ENCODE measurements at regions not wholly inside any gene's neighbourhood (a gene's known extent, or its start where the extent isn't known, plus 50 kb on each side); places are given as distances from the start of the nearest gene placed in this dataset.

GRCh38 chr11:129593098-129593497 is 217.4 kb downstream of the BARX2 start:
- peaks cover 0 to 9% (median 0%) of the 10 kb centered on the region in 7 donors for H3K27me3 ChIP-seq (replicated peaks in 1 of 7)
- TF ChIP-seq CTCF (IDR thresholded peaks at IDR 0.05 in 8 of 11, conservative IDR thresholded peaks at IDR 0.05 in 3 of 11) = no peak
- TF ChIP-seq POLR2AphosphoS5 (IDR thresholded peaks at IDR 0.05) = no peak
- no peak for TF ChIP-seq POLR2A (IDR thresholded peaks at IDR 0.05)
- H3K4me3 ChIP-seq = no peak overlapping the region
- no peaks in the 10 kb centered on the region for H3K9me3 ChIP-seq
- H3K27ac ChIP-seq = no peak overlapping the region
- H3K36me3 ChIP-seq = no peaks in the 10 kb centered on the region
- intact Hi-C loops (cut with DNase I; ENCODE audit: low total_unique reads) = no loop called here
- no peak for DNase-seq
- H3K4me1 ChIP-seq = no peaks in the 10 kb centered on the region
- 78 to 89% (median 86%) methylated on average over 2 of the region's 2 CpGs for WGBS, 5 donors

DNA sequence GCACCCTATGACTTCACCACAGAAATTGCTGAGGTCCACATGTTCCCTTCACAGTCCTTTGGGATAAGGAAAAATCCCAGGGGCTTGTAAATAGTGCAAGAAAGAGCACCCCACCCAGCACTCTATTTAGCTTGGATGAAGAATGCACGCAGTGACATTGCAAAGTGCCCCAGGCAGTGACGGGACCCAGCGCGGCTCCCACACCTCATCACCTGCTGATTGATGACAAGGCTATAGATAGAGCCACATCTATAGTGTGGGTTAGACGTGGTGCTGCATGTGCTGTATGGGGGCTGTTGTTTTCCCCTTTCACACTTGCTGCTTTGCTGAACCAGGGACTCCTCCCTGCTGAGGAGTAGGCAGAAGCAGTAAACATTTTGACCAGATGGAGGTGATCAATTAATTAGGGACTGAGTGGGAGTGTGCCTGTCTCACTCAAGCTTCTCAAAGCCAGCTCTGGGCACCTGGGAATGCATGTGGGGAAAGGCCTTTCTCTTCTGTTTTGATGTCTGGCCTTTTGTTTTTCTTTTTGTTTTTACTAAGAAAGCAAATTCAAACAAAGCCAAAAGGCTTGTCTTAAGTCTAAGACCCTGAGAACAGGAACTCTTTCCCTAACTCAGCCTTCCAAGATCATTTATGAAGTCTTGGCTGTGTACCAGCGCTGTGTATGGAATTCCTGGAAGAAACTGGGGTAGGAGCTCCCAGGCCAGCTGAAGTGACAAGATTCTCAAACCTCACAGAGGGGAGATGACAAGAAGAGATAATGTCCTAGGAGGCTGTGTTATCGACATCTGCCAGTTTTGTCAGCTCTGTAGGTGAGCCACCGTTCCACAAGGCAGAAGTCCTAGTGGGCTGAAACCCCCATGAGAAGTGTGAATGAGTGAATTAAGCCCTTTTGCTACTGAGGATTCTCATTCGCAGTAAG is 219.7 kb downstream of the BARX2 start:
- Histone ChIP-seq H3K9me3 (no peaks in the 10 kb centered on the region), H3K27ac (no peak overlapping the region), H3K4me3 (no peak overlapping the region), H3K27me3 (replicated peaks in 1 of 7) (peaks cover 0 to 11% (median 0%) of the 10 kb centered on the region in 7 donors), H3K4me1 (no peaks in the 10 kb centered on the region), H3K36me3 (no peaks in the 10 kb centered on the region)
- TF ChIP-seq POLR2AphosphoS5 (IDR thresholded peaks at IDR 0.05) (no peak), POLR2A (IDR thresholded peaks at IDR 0.05) (no peak), CTCF (IDR thresholded peaks at IDR 0.05 in 8 of 11, conservative IDR thresholded peaks at IDR 0.05 in 3 of 11) (no peak)
- 35 to 55% (median 37%) methylated on average over 9 of the region's 9 CpGs for WGBS, 5 donors
- intact Hi-C loops (cut with DNase I; ENCODE audit: low total_unique reads) = no loop called here
- no peak for DNase-seq

- intact Hi-C loops (cut with DNase I; ENCODE audit: low total_unique reads) = no loop called here
- Histone ChIP-seq H3K27ac (no peak overlapping the region), H3K4me3 (no peak overlapping the region), H3K27me3 (replicated peaks in 1 of 7) (peaks cover 0 to 11% (median 0%) of the 10 kb centered on the region in 7 donors), H3K4me1 (no peaks in the 10 kb centered on the region), H3K36me3 (no peaks in the 10 kb centered on the region), H3K9me3 (no peaks in the 10 kb centered on the region)
- TF ChIP-seq POLR2A (IDR thresholded peaks at IDR 0.05) (no peak), POLR2AphosphoS5 (IDR thresholded peaks at IDR 0.05) (no peak), CTCF (IDR thresholded peaks at IDR 0.05 in 8 of 11, conservative IDR thresholded peaks at IDR 0.05 in 3 of 11) (no peak)
- no peak for DNase-seq
- 74 to 87% (median 78%) methylated on average over 4 of the region's 4 CpGs for WGBS, 5 donors
These were observed 219.3 kb upstream of the TMEM45B start for GRCh38 chr11:129596351-129596750.

DNA sequence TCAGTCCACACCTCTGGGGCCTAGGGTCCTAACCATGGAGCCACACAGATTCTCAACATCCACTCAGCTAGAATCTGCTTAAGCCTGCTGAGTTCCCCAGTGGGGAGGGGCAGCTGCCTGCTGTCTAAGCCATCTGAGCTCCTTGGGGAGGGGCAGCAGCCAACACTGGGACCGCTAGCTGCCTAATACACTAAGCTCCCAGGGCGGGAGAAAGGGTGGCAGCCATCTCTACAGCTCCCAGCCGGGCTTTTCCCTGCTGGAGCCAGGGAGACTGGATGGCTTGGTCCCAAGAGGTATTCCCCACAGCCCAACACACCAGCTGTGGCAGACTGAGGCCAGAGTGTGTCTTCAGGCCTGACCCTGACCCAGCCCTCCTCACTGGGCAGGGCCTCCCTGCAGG is 217.3 kb upstream of the TMEM45B start:
- TF ChIP-seq CTCF (IDR thresholded peaks at IDR 0.05 in 8 of 11, conservative IDR thresholded peaks at IDR 0.05 in 3 of 11) = no peak
- TF ChIP-seq POLR2A (IDR thresholded peaks at IDR 0.05) = no peak
- no peak for DNase-seq
- Histone ChIP-seq H3K36me3 (no peaks in the 10 kb centered on the region), H3K4me1 (no peaks in the 10 kb centered on the region), H3K27ac (no peak overlapping the region), H3K4me3 (no peak overlapping the region), H3K9me3 (no peaks in the 10 kb centered on the region), H3K27me3 (replicated peaks in 1 of 7) (peaks cover 0 to 11% (median 0%) of the 10 kb centered on the region in 7 donors)
- intact Hi-C loops (cut with DNase I; ENCODE audit: low total_unique reads) = no loop called here
- WGBS, 5 donors = 60 to 83% (median 70%) methylated on average over 1 to 3 of the region's 3 CpGs

Data from spleen (tissue), 11 donors.